Loucy (cell line): ENCODE measurements at regions not wholly inside any gene's neighbourhood (a gene's known extent, or its start where the extent isn't known, plus 50 kb on each side); places are given as distances from the start of the nearest gene placed in this dataset.
A peak's percentile ranks its signal among the peaks of the same experiment; 100 is the strongest.

Experiments
- H2AFZ ChIP-seq: fragments of 200-600 bp; sonication (generic); 2 replicates; pipeline ENCODE4 v1.6.0; 2016; ENCODE audit warnings: antibody characterized with exemption, mild to moderate bottlenecking, low read length, moderate library complexity
- H3F3A ChIP-seq: fragments of 200-600 bp; 2 replicates; pipeline ENCODE4 v1.6.0; 2016; ENCODE audit warnings: antibody characterized with exemption, low read depth, mild to moderate bottlenecking
- H3K27me3 ChIP-seq: fragments of 200-600 bp; sonication (generic); 2 replicates; pipeline ENCODE4 v1.6.1; 2014; ENCODE audit warnings: low read length, mild to moderate bottlenecking; ENCODE audit not compliant: insufficient read depth, poor library complexity, severe bottlenecking
- H3K36me3 ChIP-seq: fragments of 200-600 bp; sonication (generic); 2 replicates; pipeline ENCODE4 v1.6.1; 2016; ENCODE audit warnings: low read length; ENCODE audit not compliant: insufficient read depth
- H3K4me1 ChIP-seq: fragments of 200-600 bp; sonication (generic); 2 replicates; pipeline ENCODE4 v1.5.1; 2014; ENCODE audit warnings: low read length, mild to moderate bottlenecking; ENCODE audit not compliant: insufficient read depth, poor library complexity, severe bottlenecking
- H3K4me2 ChIP-seq: fragments of 200-600 bp; sonication (generic); 2 replicates; pipeline ENCODE4 v1.6.0; 2014; ENCODE audit warnings: antibody characterized with exemption, low read length, low read depth, mild to moderate bottlenecking; ENCODE audit not compliant: poor library complexity, severe bottlenecking
- H3K4me3 ChIP-seq: fragments of 200-600 bp; sonication (generic); 2 replicates; pipeline ENCODE4 v1.5.1; 2014; ENCODE audit warnings: low read length, mild to moderate bottlenecking, mixed read lengths; ENCODE audit not compliant: poor library complexity, severe bottlenecking
- H3K79me2 ChIP-seq: fragments of 200-600 bp; sonication (generic); 2 replicates; pipeline ENCODE4 v1.6.1; 2014; ENCODE audit warnings: low read length; ENCODE audit not compliant: insufficient read depth
- H3K9ac ChIP-seq: fragments of 200-600 bp; sonication (generic); 2 replicates; pipeline ENCODE4 v1.6.0; 2014; ENCODE audit warnings: mild to moderate bottlenecking, low read depth, low read length, moderate library complexity; ENCODE audit not compliant: poor library complexity, severe bottlenecking
- H3K9me2 ChIP-seq: fragments of 200-600 bp; sonication (generic); replicated peaks from 2 replicates; pipeline ENCODE4 v1.6.1; 2016; ENCODE audit warnings: low read depth, low read length, mixed read lengths
- H3K9me3 ChIP-seq: fragments of 200-600 bp; sonication (generic); 2 replicates; pipeline ENCODE4 v1.6.1; 2014; ENCODE audit warnings: mild to moderate bottlenecking, antibody characterized with exemption, low read length, low read depth; ENCODE audit not compliant: insufficient read depth
- H4K20me1 ChIP-seq: fragments of 200-600 bp; sonication (generic); 2 replicates; pipeline ENCODE4 v1.6.0; 2014; ENCODE audit warnings: antibody characterized with exemption, low read length, mild to moderate bottlenecking; ENCODE audit not compliant: insufficient read depth, poor library complexity, severe bottlenecking
- CTCF ChIP-seq: fragments of 200-600 bp; sonication (generic); conservative IDR thresholded peaks from 2 replicates; pipeline ENCODE4 v1.5.1; 2014; ENCODE audit warnings: mild to moderate bottlenecking, antibody characterized with exemption, low read length
- EZH2phosphoT487 ChIP-seq: fragments of 200-600 bp; IDR thresholded peaks from 2 replicates; pipeline ENCODE4 v1.6.1; 2018; ENCODE audit warnings: antibody characterized with exemption, mild to moderate bottlenecking, moderate library complexity, borderline replicate concordance

- H3K4me1 ChIP-seq, result peaks cover 17% of the 10 kb centered on the region
- H3K4me2 ChIP-seq, result no peak overlapping the region
- no peak overlapping the region for H3K4me3 ChIP-seq
- no peaks in the 10 kb centered on the region for H3F3A ChIP-seq
- H3K27me3 ChIP-seq, result no peaks in the 10 kb centered on the region
- no peaks in the 10 kb centered on the region for H3K9me3 ChIP-seq
- no peaks in the 10 kb centered on the region for H4K20me1 ChIP-seq
- H3K9me2 ChIP-seq, result no peaks in the 10 kb centered on the region
- H3K79me2 ChIP-seq, result no peaks in the 10 kb centered on the region
- no peak overlapping the region for H3K9ac ChIP-seq
- H3K36me3 ChIP-seq, result no peaks in the 10 kb centered on the region
- TF ChIP-seq CTCF (no peak), EZH2phosphoT487 (no peak)
- no peak overlapping the region for H2AFZ ChIP-seq
Measured at GRCh38 chr10:129331207-129331838, 135.7 kb upstream of the MGMT start.

- H3K4me3 ChIP-seq, result no peak overlapping the region
- peaks cover 17% of the 10 kb centered on the region for H3K4me1 ChIP-seq
- no peaks in the 10 kb centered on the region for H3K36me3 ChIP-seq
- no peaks in the 10 kb centered on the region for H3F3A ChIP-seq
- H3K9me2 ChIP-seq, result no peaks in the 10 kb centered on the region
- no peaks in the 10 kb centered on the region for H3K9me3 ChIP-seq
- no peaks in the 10 kb centered on the region for H3K79me2 ChIP-seq
- TF ChIP-seq EZH2phosphoT487 (no peak), CTCF (no peak)
- H3K4me2 ChIP-seq, result no peak overlapping the region
- no peaks in the 10 kb centered on the region for H4K20me1 ChIP-seq
- H2AFZ ChIP-seq, result no peak overlapping the region
- no peaks in the 10 kb centered on the region for H3K27me3 ChIP-seq
- no peak overlapping the region for H3K9ac ChIP-seq
Measured at GRCh38 chr10:129331839-129332220, 135.2 kb upstream of the MGMT start.

- no peaks in the 10 kb centered on the region for H3K79me2 ChIP-seq
- H3K9me2 ChIP-seq, result no peaks in the 10 kb centered on the region
- H3K36me3 ChIP-seq, result no peaks in the 10 kb centered on the region
- no peaks in the 10 kb centered on the region for H4K20me1 ChIP-seq
- no peak for TF ChIP-seq EZH2phosphoT487
- peak; percentile 95 for TF ChIP-seq CTCF
- H3K4me2 ChIP-seq, result peak overlapping the region; percentile 40
- H3K27me3 ChIP-seq, result no peaks in the 10 kb centered on the region
- peaks cover 15% of the 10 kb centered on the region for H3K4me1 ChIP-seq
- H3K4me3 ChIP-seq, result no peak overlapping the region
- peak overlapping the region; percentile 6 for H3K9ac ChIP-seq
- no peaks in the 10 kb centered on the region for H3F3A ChIP-seq
- H2AFZ ChIP-seq, result peak overlapping the region; percentile 88
- H3K9me3 ChIP-seq, result no peaks in the 10 kb centered on the region
Measured at GRCh38 chr10:129332476-129332875, 134.6 kb upstream of the MGMT start.
